HG02973 (cell line): ENCODE measurements at regions not wholly inside any gene's neighbourhood (a gene's known extent, or its start where the extent isn't known, plus 50 kb on each side); places are given as distances from the start of the nearest gene placed in this dataset.
"Not testable (repeated sequence)": the region's sequence is repeated elsewhere in the genome, so short reads cannot be mapped to it uniquely, and the experiment has no call there.

ENCODE experiments used
- ATAC-seq: cut with Tn5 transposase; IDR thresholded peaks from one replicate; pipeline ENCODE4 v1.9.1; 2021; ENCODE audit warnings: moderate library complexity; ENCODE audit not compliant: unreplicated experiment

DNA sequence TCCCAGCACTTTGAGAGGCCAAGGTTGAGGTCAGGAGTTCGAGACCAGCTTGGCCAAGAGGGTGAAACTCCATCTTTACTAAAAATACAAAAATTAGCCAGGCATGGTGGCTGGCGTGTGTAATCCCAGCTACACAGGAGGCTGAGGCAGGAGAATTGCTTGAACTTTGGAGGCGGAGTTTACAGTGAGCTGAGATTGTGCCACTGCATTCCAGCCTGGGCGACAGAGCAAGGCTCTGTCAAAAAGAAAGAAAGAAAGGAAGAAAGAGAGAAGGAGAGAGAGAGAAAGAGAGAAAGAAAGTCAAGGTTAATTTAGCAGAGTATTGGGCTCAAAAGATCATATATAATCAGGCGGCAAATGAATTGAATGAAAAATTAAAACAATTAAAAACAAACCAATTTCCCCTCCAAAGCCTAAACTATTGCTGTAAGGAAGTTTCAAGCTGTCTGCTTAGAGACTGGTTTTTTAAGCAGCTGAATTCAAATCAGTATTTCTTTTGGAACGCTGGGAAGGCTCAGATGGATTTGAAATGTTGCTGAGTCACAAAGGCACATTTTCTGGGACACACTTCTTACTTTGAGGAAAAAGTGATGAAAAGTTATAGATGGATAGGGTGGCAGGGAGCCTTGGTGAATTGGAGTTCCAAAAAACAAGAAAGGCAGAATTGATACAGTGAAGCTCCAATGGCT lies 81.3 kb upstream of the BHLHE40 start:
- ATAC-seq, result no peak

DNA sequence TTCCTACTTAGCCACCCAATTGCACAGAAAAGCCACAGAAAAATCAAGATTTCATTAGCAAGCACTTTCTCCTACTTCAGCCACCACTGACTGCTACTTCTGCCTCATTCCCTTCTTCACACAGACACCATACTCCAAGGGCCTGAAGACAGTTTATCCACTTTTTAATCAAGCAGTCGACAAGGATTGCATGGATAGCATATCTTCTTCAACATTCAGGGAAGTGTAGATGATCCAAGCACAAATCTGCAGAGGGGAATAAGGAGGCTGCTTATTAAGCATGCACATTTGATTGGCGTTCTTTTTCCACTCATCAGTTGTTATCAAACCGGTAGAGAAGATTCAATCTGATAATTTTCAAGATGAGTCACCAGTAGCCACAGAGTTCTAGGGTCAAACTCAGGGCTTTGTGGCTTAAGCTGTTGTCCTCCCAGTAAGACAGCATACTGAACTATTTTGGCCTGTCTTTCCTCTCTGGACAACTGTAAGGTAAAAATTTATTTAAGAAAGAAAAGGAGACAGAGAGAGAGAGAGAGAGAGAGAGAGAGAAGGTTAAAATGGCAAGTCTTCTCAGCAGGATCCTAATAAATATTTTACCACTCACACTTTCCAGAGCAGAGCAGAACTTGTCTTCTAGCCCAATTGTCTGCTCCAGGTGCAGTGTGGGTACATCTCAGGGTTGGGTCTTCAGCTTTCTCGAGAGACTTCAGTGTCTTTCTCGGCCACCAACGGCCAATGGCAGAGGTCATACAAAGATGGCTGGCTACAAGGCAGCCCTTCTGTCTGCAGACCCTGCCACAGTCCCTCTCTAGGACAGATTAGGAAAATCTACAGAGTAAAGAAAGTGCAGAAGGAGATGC lies 80.6 kb upstream of the BHLHE40 start:
- peak; percentile 99 for ATAC-seq

DNA sequence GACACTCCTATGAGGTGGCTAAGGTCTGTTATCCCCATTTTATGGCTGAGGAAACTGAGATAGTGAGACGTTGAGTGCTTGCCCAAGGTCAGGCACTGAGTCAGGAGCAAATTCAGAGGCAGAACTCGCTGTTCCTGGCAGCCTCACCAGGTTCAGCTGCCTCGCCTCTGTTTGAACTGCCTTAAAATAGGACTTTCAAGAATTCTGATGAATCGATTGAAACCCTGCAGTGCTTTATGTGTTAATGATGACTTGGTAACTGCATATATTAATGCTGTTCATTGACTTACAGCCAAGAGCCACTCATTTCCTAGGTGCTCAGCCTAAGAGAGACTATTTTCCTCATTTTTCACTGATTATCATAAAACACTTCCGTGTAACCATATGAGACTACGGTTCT lies 79.5 kb upstream of the BHLHE40 start:
- ATAC-seq, result no peak

DNA sequence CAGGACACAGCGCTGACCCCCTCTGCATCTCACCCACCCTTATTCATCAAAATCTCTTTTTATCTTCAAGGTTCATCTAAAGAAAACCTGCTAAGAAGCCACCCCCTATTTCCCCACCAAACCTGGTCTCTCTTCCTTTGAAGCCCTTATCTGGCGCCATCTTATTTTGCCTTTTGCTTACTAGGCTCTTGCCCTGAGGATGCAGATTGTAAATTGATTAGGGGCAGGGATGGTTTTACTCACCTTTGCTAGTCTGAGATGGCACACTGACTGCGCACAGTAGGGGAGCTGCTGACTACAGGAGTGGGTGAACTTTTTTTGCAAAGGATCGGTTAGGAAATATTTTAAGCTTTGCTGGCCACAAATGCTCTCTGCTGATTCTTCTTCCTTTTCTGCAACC lies 78.9 kb upstream of the BHLHE40 start:
- ATAC-seq, result no peak

DNA sequence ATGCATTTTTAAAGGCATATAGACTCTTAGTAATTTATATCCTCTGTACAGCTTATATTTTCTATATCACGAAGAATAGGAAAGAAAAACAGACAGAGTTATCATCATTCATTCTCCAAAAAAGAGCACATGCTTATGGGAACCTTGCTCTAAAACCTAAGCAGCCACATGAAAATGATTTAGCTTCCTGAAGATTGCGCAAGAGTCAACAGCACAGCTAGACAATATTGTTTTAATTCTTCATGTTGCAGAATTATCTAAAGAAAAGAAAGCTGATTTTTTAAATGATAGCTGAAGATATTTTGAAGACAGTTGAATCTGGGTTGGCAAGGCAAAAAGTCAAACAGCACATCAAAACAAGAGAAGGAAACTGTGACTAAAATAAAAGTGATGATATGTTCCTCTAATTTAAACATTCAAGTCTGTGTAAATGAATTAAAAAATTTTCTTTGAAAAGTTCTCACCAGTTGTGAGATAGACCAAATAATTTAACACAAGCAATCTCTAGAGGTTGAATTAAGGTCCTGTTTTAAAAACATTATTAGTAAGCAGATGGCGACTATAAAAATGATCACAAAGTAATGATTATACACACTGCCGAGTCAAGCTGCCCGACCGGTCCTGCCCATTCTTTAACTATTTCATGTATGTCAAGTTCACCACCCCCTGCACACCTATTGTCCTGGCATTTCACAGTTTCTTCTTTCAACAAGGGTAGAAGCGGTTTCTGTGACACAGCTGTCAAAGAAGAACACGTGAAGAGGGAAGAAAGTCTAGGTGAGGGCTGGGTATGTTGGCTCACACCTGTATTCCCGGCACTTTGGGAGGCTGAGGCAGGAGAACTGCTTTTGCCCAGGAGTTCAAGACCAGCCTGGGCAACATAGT lies 74.2 kb upstream of the BHLHE40 start:
- no peak for ATAC-seq

DNA sequence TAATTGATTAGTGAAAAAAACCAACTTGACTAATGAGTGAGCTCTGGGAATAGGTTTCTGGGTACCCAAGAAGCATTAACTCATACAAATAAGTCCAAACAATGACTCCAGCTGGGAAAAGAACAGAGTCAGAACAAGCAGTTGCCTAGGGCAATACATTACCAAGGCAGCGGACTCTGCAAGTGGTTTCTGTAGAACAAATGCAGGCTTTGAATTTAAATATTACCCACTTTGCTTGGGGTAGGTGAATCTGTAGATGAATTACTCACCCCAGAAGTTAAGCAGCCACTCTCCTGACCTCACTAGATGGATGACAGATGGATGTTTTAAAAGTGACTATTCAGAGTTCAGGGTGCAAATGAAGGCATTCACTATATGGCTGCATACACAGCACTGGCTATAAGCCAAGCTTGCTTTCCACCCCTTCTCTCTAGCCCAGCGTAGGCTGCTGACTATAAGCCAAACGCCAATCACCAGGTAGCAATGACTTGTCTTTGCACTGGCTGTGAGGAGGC lies 73.1 kb upstream of the BHLHE40 start:
- ATAC-seq, result no peak

DNA sequence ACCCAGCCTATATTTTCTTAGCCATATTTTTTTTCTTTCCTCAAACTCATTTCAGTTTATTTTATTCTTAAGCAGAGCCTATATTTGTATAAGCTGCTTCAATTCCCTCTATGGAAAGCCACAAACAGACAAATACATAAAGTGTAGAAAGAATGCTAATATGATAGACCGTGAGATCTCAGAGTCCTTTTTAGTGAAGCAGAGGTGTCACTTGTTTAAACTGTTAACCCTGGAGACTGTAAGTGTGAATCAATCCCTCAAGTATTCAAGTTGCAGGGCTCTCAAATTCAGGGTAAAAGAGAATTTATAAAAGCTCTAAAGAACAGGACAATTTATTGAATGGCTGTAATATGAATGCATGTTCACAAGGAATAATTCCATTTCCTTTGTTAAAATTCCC lies 72.2 kb upstream of the BHLHE40 start:
- ATAC-seq, result no peak

DNA sequence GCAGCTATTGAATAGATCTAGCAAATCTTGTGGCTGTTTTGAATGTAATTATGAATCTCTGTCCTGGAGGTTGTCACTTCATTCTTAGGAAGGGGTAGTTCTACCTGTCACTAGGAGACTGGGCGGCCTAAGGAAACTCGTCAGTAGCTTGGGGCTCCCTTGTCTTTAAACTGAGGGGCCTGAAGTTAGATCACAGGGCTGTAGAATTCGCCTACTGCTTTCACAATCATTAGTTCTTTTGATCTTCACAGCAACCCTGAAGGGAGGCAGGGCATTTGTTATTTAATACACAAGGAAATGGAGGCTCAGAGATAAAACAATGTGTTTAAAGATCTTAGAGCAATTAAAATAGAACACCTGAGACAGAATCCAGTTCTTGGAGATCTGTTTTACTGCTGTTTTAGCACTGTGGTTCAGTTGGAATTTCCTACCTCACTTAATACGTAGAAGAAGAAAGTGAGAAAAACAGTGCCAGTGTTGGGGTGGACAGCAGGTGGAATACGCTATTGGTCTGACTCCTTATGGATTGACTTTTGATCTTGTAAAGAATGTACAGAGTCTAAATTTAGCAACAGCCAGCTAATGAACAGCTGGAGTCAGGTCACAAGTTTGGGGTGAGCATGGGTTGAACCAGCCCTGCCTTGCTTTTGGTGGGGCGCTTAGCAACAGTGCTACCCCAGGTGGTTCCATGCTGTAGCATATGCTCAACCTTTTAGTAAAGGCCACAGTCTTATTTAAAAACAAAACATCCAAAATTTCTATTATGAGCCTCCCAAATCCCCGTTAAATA lies 71.4 kb upstream of the BHLHE40 start:
- no peak for ATAC-seq

DNA sequence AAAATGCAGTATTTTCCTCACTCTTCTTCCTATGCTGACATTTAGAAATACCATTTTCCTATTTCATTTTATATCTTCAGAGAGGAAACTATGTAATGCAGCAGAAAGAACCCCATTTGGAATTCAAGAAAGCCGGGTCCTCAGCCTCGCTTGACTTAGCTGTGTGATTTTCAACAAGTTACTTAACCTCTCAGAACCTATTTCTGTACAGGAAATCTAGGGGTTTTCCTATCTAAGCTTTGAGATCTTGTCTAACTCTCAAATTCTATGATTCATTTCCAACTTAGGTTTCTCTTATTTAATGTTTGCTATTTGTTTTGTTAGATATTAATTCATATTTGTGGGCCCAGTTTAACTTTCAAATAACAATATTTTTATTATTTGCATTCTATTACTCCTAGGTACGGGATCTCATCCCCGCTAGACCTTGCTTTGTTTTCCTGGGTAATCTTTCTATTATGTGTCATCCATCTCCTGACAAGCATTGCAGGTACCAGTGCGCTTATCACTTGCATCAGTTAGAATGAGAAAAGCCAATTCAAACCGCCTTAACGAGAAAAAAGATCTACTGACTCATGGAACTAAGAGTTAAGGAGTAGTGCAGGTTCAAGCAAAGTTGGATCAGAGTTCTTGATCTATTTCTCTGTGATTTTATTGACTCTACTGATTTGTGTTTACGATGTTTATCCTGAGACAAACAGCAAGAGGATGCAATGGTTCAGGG lies 70.6 kb upstream of the BHLHE40 start:
- no peak for ATAC-seq

DNA sequence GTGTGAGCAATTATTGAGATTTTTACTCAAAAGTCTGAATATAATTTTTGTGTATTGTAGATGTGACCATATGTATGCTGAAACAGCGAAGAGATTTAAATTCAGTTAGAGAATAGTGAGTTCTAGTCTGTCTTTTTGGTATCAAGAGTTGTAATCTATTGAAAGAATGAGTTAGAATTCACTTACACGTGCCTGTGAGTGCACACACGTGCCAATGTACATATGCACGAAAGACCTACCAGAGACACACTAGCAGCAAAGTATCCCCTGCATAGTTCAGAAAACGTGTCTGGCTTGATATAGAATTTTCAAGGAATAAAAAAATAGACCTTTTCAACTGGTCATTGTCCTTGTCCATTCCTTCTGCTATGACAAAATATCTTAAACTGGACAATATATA lies 64.8 kb upstream of the BHLHE40 start:
- no peak for ATAC-seq

DNA sequence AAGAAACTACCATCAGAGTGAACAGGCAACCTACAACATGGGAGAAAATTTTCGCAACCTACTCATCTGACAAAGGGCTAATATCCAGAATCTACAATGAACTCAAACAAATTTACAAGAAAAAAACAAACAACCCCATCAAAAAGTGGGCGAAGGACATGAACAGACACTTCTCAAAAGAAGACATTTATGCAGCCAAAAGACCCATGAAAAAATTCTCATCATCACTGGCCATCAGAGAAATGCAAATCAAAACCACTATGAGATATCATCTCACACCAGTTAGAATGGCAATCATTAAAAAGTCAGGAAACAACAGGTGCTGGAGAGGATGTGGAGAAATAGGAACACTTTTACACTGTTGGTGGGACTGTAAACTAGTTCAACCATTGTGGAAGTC lies 57.6 kb upstream of the BHLHE40 start:
- ATAC-seq, result not testable (repeated sequence)

DNA sequence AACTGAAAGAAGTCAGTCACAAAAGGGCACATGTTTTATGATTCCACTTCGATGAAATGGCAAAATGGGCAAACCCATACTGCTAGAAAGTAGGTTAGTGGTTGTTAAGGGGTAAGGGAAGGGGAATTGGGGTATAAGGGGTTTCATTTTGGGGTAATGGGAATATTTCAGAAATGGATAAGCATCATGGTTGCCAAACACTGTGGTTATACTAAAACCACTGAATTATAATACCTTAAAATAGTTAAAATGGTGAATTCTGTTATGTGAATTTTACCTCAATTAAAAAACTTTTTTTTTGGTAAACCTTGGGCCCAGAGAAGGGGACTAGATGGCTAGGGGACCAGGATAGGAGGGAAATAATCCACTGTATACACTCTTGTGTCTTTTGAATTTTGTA lies 52.3 kb upstream of the BHLHE40 start:
- ATAC-seq, result no peak

DNA sequence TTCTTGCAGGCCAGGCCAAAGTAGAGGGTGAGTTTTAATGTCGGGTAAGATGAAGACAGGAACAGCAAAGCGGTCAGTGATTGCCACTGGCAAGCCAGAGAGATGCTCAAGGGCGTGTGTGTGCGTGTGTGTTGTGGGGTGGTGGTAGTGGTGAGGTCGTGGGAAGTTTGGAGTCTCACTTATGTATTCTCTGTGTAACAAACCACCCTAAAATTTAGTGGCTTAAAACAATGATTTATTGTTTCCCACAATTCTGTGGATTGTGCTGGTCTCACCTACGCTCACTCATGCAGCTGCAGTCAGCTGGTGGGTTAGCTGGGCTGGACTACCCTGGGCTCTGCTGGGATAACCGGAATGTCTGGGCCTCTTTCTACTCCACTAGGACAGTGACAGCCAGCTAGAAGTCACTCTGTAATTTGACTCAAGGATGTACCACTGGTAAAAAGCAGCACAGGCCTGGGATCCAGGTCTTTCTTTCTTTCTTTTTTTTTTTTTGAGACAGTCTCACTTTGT lies 50.9 kb upstream of the BHLHE40 start:
- ATAC-seq, result no peak
